ELR (cell line): ENCODE measurements at regions not wholly inside any gene's neighbourhood (a gene's known extent, or its start where the extent isn't known, plus 50 kb on each side); places are given as distances from the start of the nearest gene placed in this dataset.
A peak's percentile ranks its signal among the peaks of the same experiment; 100 is the strongest.
"Not testable (repeated sequence)": the region's sequence is repeated elsewhere in the genome, so short reads cannot be mapped to it uniquely, and the experiment has no call there.

ENCODE experiments used
- DNase-seq: peaks from one replicate; pipeline ENCODE4 v3.0.0-alpha.2; 2015; ENCODE audit warnings: low read depth

GRCh38 chr6:6978731-6979130, 129.0 kb upstream of the RREB1 start:
- DNase-seq, result no peak

DNA sequence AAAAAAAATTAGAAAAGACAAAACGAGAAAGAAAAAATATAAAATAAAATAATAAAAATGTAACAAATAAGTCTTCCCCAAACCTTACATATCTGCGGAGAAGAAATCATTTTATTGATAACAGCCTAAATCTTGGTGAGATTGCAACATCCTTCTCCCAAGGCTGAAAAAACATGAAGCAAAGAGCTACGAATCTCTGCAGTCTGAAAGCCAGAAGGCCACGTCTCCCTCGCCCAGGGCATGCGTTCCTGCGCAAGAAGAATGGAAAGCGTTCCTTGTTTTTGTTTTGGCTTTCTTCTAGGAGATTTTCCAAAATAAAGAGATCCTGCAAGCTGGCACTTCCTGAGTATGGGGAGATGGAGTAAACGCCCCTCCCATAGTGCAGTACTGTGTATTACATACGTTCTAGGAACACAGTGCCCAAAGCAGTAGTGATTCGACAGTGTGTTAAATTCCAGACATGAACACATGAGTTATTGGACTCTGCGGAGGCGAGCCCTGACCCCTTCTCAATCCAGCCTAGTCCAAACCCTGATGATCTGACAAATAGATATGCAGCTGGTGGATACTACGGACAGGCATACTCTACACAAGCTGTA, 126.7 kb upstream of the RREB1 start:
- DNase-seq, result no peak

- no peak for DNase-seq
Measured at GRCh38 chr6:6981681-6982322, 126.0 kb upstream of the RREB1 start.

GRCh38 chr6:6982663-6983062, 125.1 kb upstream of the RREB1 start:
- no peak for DNase-seq

DNA sequence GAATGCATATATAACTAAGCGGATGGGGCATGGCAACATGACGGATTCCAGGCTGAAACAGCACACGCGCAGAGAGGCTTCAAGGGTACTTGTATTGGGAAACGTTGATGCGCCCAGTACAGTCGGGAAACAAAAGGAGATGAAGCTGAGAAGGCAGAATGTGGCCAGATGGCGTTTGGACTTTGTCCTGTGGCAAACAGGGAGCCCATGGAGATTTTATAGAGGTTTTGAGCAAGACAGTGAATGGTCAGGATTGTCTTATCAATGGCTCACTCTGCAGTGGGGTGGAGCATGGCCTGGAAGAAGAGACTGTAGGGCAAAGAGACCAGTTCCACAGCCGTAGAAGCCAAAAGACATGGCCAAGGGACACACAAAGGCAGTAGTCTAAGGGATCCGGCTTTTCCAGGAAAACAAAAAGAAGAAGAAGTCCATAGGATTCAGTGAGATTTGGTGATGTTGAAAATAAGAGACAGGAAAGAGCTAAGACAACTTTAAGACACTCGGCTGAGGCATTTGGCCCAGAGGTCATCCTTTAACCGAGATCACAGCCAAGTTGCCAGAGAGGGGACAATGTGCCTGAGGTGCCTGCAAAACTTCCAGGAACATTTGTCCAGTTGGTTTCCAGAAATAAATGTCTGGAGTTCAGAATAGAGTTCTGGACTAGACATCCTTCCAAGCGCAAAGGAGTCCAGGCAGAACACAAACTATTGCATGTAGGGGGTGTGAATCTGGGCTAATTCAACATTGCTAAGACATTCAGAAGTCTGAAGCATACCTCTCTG, 123.0 kb upstream of the RREB1 start:
- DNase-seq, result no peak

- DNase-seq, result no peak
Measured at GRCh38 chr6:6986344-6986743, 121.4 kb upstream of the RREB1 start.

DNA sequence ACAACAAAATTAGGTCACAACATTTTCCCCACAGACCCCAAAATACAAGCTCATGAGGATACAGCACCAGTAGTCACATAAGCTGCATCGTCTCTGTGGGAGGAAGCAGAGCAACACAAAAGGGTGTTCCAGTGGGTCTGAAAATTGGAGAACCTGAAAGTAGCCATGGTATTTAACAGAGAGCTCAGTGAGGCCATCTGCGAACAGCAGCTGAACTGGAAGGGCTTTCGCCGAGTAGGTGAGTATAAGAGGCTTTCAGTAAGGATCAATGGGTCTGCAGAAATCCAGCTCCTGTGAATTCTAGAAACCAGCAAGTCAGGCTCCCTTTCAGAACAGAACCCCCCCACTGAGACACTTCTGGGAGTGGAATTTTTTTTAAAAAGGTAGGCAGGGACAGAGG, 120.0 kb upstream of the RREB1 start:
- no peak for DNase-seq

DNA sequence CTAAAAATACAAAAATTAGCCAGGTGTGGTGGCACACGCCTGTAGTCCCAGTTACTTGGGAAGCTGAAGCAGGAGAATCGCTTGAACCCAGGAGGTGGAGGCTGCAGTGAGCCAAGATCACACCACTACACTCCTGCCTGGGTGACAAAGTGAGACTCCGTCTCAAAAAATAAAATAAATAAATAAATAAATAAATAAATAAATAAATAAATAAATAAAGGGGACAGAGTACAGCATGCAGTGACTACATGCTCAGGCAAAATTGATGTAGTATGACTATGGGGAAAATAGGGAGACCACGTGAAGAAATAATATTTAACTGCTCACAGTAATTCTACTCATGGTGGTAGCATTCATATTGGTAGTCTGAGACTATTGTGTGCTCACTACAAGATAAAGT, 117.7 kb upstream of the RREB1 start:
- DNase-seq, result not testable (repeated sequence)

DNA sequence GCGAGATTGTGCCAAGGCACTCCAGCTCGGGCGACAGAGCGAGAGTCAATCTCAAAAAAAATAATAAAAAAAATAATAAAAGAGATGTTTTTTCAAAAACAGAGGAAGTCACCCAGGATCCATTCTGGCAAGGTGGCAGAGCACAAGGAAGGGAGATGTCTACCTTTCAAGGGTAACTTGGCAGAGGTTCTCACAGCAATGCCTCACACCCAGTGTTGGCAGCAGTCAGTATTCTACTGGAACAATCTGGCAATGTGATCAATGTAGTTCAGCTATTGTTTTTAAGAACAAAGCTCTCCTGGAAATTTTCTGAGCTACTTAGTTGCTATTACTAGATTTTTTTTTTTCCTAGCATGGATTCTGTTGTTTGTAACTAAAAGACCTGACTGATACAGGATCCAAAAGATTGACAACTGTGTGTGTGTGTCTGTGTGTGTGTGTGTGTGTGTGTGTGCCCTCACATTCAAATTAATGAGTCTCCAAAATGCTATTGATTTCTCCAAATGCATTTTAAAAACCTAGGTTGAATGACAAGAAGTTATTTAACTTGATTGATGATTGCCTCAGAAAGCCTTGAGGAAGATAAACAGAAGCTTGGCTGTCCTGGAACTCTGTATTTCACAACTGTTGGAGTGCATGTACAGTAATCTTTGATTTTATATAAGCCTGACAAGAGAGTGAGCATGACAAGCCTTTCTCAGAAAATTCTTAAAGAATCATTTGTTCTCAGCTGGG, 114.1 kb upstream of the RREB1 start:
- DNase-seq, result no peak

DNA sequence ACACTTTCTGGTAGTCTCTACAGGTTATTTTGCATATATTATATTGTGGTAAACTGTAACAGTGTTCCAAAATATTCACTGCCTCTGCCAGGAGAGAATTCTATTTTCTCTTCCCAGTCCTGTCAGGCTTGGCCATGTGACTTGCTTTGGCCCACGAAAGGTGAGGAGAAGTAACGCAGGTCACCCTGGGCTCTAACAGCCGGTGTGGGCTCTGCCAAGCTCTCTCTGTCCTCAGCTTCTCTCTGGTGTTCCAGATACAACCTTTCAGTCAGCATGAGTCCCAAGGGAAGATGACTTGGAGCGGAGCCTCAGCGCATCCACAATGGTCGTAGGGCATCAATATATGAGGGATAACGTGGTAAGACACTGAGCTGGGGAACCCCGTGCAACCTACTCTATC, 113.0 kb upstream of the RREB1 start:
- DNase-seq, result no peak

DNA sequence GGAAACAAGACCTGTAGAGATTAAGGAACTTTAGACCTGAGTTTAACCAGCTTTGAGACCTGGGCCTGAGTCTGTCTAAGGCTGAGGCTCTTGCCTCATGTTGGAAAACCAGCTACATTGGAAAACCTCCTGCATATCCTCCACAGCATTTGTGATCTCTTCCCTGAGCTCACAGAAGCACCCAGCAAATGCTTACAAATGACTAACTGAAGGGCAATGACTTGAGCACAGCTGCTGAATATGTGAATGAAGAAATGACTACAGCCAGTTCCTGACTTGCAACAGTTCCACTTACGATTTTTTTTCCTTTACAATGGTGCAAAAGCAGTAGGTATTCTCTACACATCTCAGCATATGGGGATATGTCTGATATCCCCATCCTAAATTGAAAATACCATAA, 112.4 kb upstream of the RREB1 start:
- DNase-seq, result no peak

GRCh38 chr6:6996124-6996523, 111.6 kb upstream of the RREB1 start:
- DNase-seq, result no peak

GRCh38 chr6:6997263-6998193, 110.2 kb upstream of the RREB1 start:
- no peak for DNase-seq

GRCh38 chr6:6998194-6998569, 109.6 kb upstream of the RREB1 start:
- DNase-seq, result peak; percentile 4

- no peak for DNase-seq
Measured at GRCh38 chr6:7000825-7001777, 106.7 kb upstream of the RREB1 start.

DNA sequence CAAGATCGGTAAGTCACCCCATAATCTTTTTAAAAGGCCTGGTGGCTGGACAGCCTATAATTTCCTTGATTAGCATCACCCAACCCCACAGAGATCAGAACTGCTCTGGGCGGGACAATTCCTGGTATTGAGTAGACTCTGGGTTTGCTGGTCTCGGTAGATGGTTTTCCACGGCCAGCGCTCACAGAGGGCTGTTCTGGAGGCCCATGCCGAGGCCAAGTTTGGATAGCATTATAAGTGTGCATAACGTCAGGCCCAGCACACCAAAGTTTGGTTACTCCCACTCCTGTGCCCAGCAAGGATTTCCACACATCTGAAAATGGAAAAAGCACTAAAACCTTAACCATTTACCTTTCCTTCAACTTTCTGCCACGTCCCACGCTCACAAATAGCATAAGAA, 104.7 kb upstream of the RREB1 start:
- DNase-seq, result no peak

DNA sequence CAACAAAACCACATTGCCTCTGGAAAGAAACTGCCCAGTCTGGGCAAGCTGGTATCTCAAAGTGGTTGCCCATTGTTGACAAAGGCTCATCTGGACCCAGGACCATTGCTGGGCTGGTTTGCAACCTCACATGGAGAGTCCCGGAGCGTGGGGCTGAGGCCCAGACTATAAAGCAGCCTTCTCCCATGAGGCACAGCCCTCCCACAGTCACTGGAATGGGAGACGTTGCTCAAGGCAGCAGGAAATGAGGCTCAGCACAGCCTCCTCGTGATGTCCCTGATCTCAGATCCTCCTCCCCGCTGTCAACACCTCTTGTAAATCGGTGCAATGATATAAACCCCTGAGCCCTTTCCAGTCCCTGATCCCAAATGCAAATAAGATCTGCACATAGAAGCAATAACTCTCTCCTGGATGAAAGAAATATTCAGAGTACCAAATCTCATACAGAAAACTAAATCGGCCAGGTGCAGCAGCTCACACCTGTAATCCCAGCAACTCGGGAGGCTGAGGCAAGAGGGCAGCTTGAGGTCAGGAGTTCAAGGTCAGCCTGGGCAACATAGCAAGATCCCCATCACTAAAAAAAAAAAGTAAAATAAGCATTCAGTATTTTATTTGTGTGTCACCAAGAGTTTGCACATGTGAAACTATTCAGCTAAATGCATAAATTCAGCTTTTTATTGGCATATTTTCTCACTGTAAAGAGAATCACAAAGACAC, 103.0 kb upstream of the RREB1 start:
- DNase-seq, result no peak

DNA sequence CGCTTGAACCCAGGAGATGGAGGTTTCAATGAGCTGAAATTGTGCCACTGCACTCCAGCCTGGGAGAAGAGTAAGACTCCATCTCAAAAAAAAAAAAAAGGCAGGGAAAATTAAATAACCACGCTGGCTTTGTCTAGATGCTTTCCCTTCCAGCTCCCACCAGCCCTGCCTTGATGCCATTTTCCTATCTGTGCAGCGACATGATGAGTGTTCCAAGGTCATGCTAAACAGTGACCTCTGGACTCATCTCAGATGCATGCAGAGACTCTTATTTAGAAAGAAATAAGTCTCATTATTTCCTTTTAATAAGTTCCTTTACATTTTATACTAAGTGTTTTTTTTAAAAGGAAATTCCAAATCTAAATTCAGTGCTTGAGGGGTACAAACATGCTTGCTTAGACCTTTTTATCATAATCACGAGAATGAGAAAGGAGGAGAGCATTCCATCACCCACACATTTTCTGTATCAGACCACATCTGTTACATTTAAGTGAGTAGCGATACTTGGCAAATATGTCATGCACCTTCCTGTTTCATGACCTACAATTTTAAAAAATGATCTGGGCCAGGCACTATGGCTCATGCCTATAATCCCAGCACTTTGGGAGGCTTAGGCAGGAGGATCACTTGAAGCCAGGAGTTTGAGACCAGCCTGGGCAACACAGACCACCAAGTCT, 101.1 kb upstream of the RREB1 start:
- no peak for DNase-seq

GRCh38 chr6:7008451-7008988, 99.2 kb upstream of the RREB1 start:
- DNase-seq, result no peak
